ENCODE measurements at regions not wholly inside any gene's neighbourhood (a gene's known extent, or its start where the extent isn't known, plus 50 kb on each side); places are given as distances from the start of the nearest gene placed in this dataset.

GRCh38 chr5:4520559-4520958, 619.6 kb upstream of the ADAMTS16 start:
- CTCF ChIA-PET = no interaction called here
- ATAC-seq (no peak), FAIRE-seq (no peak)

GRCh38 chr5:4523038-4523437, 617.1 kb upstream of the ADAMTS16 start:
- no peaks in the 10 kb centered on the region for H3K9me3 ChIP-seq
- H3K4me1 ChIP-seq = no peaks in the 10 kb centered on the region
- H3K27ac ChIP-seq = no peak overlapping the region
- ATAC-seq = no peak
- no peak for FAIRE-seq
- TF ChIP-seq FOXS1 (CRISPR knock-in tag; IDR thresholded peaks at IDR 0.05) (no peak), SREBF2 (IDR thresholded peaks at IDR 0.05) (no peak), JUNB (IDR thresholded peaks at IDR 0.05) (no peak), TFCP2L1 (CRISPR knock-in tag; IDR thresholded peaks at IDR 0.05) (no peak), MYC (IDR thresholded peaks at IDR 0.05; ENCODE audit: borderline replicate concordance, low read length) (no peak)
- no peak overlapping the region for H3K4me2 ChIP-seq
- WGBS (ENCODE audit: missing lambda C conversion rate) = 14% methylated on average over 6 of the region's 6 CpGs
- no peak overlapping the region for H3K4me3 ChIP-seq
- ChIA-PET CTCF (no interaction called here), POLR2A (no interaction called here)
- no peak for DNase-seq (ENCODE audit: low read depth in 1 of 2, low spot score in 1 of 2)

More at GRCh38 chr5:4520559-4520958, 619.6 kb upstream of the ADAMTS16 start:
- Histone ChIP-seq H3K4me2 (no peak overlapping the region), H3K4me3 (no peak overlapping the region), H3K27ac (no peak overlapping the region), H3K4me1 (no peaks in the 10 kb centered on the region), H3K9me3 (no peaks in the 10 kb centered on the region)
- 0% methylated on average over 1 of the region's 1 CpG for WGBS (ENCODE audit: missing lambda C conversion rate)
- no peak for DNase-seq (ENCODE audit: low read depth in 1 of 2, low spot score in 1 of 2)
- TF ChIP-seq RCOR1 (IDR thresholded peaks at IDR 0.05; ENCODE audit: low read depth, low read length) (no peak), PHF8 (IDR thresholded peaks at IDR 0.05; ENCODE audit: borderline replicate concordance, low read depth) (no peak), CBX2 (IDR thresholded peaks at IDR 0.05; ENCODE audit: borderline replicate concordance, low read depth) (no peak), SMC3 (IDR thresholded peaks at IDR 0.05) (no peak), POLR2A (IDR thresholded peaks at IDR 0.05; ENCODE audit: low read length) (no peak), EHMT2 (IDR thresholded peaks at IDR 0.05; ENCODE audit: low read depth) (no peak), CBX8 (IDR thresholded peaks at IDR 0.05) (no peak), PBX3 (IDR thresholded peaks at IDR 0.05) (no peak), ESRRA (IDR thresholded peaks at IDR 0.05; ENCODE audit: borderline replicate concordance, low read length) (no peak), EP300 (IDR thresholded peaks at IDR 0.05) (no peak), HOXA7 (CRISPR knock-in tag; IDR thresholded peaks at IDR 0.05) (no peak), JUNB (IDR thresholded peaks at IDR 0.05) (no peak), ZFP36 (IDR thresholded peaks at IDR 0.05; ENCODE audit: borderline replicate concordance, partially characterized antibody) (no peak), BHLHE40 (IDR thresholded peaks at IDR 0.05; ENCODE audit: low read depth, low read length) (no peak), NR3C1 (IDR thresholded peaks at IDR 0.05) (no peak), ZNF302 (CRISPR knock-in tag; IDR thresholded peaks at IDR 0.05) (no peak), HOXB13 (CRISPR knock-in tag; IDR thresholded peaks at IDR 0.05; ENCODE audit: low read depth) (no peak), HEYL (CRISPR knock-in tag; IDR thresholded peaks at IDR 0.05) (no peak)
- TF ChIP-seq, protein P1, sequence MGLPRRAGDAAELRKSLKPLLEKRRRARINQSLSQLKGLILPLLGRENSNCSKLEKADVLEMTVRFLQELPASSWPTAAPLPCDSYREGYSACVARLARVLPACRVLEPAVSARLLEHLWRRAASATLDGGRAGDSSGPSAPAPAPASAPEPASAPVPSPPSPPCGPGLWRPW (IDR thresholded peaks at IDR 0.05) = no peak
- TF ChIP-seq, protein P2, sequence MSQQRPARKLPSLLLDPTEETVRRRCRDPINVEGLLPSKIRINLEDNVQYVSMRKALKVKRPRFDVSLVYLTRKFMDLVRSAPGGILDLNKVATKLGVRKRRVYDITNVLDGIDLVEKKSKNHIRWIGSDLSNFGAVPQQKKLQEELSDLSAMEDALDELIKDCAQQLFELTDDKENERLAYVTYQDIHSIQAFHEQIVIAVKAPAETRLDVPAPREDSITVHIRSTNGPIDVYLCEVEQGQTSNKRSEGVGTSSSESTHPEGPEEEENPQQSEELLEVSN (IDR thresholded peaks at IDR 0.05; ENCODE audit: borderline replicate concordance, low read depth) = no peak
- POLR2A ChIA-PET = no interaction called here

DNA sequence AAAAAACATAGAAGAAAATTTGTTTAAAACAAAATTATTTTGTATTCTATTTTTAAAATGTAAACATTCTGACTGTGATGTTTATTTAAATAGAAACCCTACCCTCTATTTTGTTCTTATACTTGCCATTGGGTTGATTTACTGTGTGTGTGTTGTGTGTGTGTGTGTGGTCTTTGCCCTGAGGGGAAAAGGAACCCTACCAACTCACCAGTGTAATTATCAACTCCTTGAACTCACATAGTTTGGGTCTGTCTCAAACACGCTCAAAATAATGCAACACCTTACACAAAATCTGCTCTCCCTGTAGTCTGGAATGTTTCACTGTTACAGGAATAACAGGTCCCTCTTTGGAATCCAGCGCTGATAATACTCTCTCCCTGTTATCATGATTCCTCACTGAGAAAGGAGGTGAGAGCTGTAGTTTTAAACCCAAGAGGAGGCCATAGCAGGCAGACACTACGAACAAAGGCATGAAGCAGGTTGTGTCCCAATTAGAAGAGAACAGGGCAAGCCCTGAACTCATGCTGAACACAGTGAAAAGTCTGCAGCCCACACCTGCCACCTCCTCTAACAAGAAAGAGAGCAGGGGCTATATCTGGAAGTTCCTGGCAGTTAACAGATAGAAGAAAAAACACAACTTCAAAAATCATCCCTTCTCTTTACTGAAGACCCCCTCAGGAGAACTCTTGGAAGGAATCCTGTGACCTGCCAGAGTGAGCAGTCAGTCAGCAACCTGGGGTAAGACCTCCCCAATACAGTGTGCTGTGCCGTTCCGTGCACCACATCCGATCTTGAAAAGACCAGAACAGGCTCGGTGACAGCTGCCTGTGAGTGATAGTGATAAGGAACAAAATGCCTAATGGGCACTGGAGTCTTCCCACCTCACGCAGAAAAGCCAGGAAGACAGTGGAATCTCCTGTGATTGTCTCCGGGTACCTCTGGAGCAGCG, 608.1 kb upstream of the ADAMTS16 start:
- ATAC-seq = no peak
- ChIA-PET CTCF (no interaction called here), POLR2A (no interaction called here)
- no peak for FAIRE-seq
- H3K4me1 ChIP-seq = no peaks in the 10 kb centered on the region
- no peak overlapping the region for H3K27ac ChIP-seq
- no peak overlapping the region for H3K4me3 ChIP-seq
- 21% methylated on average over 10 of the region's 10 CpGs for WGBS (ENCODE audit: missing lambda C conversion rate)
- DNase-seq (ENCODE audit: low read depth in 1 of 2, low spot score in 1 of 2) = no peak
- no peak overlapping the region for H3K4me2 ChIP-seq
- no peaks in the 10 kb centered on the region; the same call in 2 of the 3 replicates for H3K9me3 ChIP-seq
- TF ChIP-seq HEYL (CRISPR knock-in tag; IDR thresholded peaks at IDR 0.05) = no peak
- no peak for TF ChIP-seq HOXB13 (CRISPR knock-in tag; IDR thresholded peaks at IDR 0.05; ENCODE audit: low read depth)
- TF ChIP-seq, protein P3, sequence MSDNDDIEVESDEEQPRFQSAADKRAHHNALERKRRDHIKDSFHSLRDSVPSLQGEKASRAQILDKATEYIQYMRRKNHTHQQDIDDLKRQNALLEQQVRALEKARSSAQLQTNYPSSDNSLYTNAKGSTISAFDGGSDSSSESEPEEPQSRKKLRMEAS (IDR thresholded peaks at IDR 0.05) = no peak
- TF ChIP-seq FOSL2 (IDR thresholded peaks at IDR 0.05) = no peak
- no peak for TF ChIP-seq FOSL2 (CRISPR knock-in tag; IDR thresholded peaks at IDR 0.05)
- no peak for TF ChIP-seq MYC (IDR thresholded peaks at IDR 0.05; ENCODE audit: borderline replicate concordance, low read length)
- no peak for TF ChIP-seq MAZ (IDR thresholded peaks at IDR 0.05; ENCODE audit: borderline replicate concordance, low read depth, low read length)
- TF ChIP-seq FOXS1 (CRISPR knock-in tag; IDR thresholded peaks at IDR 0.05) = no peak
- no peak for TF ChIP-seq ZNF302 (CRISPR knock-in tag; IDR thresholded peaks at IDR 0.05)
- no peak for TF ChIP-seq FOSB (CRISPR knock-in tag; IDR thresholded peaks at IDR 0.05)
- no peak for TF ChIP-seq TP53 (CRISPR knock-in tag; IDR thresholded peaks at IDR 0.05)
- no peak for TF ChIP-seq HMGXB4 (CRISPR knock-in tag; IDR thresholded peaks at IDR 0.05; ENCODE audit: borderline replicate concordance)
- TF ChIP-seq MAFK (IDR thresholded peaks at IDR 0.05; ENCODE audit: partially characterized antibody) = no peak
- no peak for TF ChIP-seq JUNB (IDR thresholded peaks at IDR 0.05)
- no peak for TF ChIP-seq SREBF2 (IDR thresholded peaks at IDR 0.05)
- TF ChIP-seq PHF8 (IDR thresholded peaks at IDR 0.05; ENCODE audit: borderline replicate concordance, low read depth) = no peak
- TF ChIP-seq CBX2 (IDR thresholded peaks at IDR 0.05; ENCODE audit: borderline replicate concordance, low read depth) = no peak
- no peak for TF ChIP-seq SMC3 (IDR thresholded peaks at IDR 0.05)
